ENCODE measurements at regions not wholly inside any gene's neighbourhood (a gene's known extent, or its start where the extent isn't known, plus 50 kb on each side); places are given as distances from the start of the nearest gene placed in this dataset.

- Histone ChIP-seq H3K9me3 (no peaks in the 10 kb centered on the region), H3K4me1 (no peaks in the 10 kb centered on the region), H3K27ac (no peak overlapping the region), H3K4me3 (no peak overlapping the region), H3K4me2 (no peak overlapping the region)
- TF ChIP-seq RCOR1 (IDR thresholded peaks at IDR 0.05; ENCODE audit: low read depth, low read length), result no peak
- no peak for TF ChIP-seq NR3C1 (IDR thresholded peaks at IDR 0.05)
- no peak for TF ChIP-seq CBX2 (IDR thresholded peaks at IDR 0.05; ENCODE audit: borderline replicate concordance, low read depth)
- no peak for TF ChIP-seq USF2 (IDR thresholded peaks at IDR 0.05)
- no peak for TF ChIP-seq ZSCAN20 (CRISPR knock-in tag; IDR thresholded peaks at IDR 0.05)
- TF ChIP-seq TFCP2L1 (CRISPR knock-in tag; IDR thresholded peaks at IDR 0.05), result no peak
- no peak for TF ChIP-seq ATOH8 (CRISPR knock-in tag; IDR thresholded peaks at IDR 0.05; ENCODE audit: low read depth)
- TF ChIP-seq RAD21 (conservative IDR thresholded peaks at IDR 0.05 in 1 of 2, IDR thresholded peaks at IDR 0.05 in 1 of 2), result no peak
- no peak for TF ChIP-seq ZC3H11A (IDR thresholded peaks at IDR 0.05)
- no peak for TF ChIP-seq HOXB13 (CRISPR knock-in tag; IDR thresholded peaks at IDR 0.05; ENCODE audit: low read depth)
- TF ChIP-seq NFE2L2 (conservative IDR thresholded peaks at IDR 0.05; ENCODE audit: low read length), result no peak
- no peak for TF ChIP-seq SREBF2 (IDR thresholded peaks at IDR 0.05)
- no peak for TF ChIP-seq ESRRA (IDR thresholded peaks at IDR 0.05; ENCODE audit: borderline replicate concordance, low read length)
- no peak for TF ChIP-seq CHD4 (IDR thresholded peaks at IDR 0.05; ENCODE audit: borderline replicate concordance)
- TF ChIP-seq TP53 (CRISPR knock-in tag; IDR thresholded peaks at IDR 0.05), result no peak
- TF ChIP-seq KDM5A (IDR thresholded peaks at IDR 0.05), result no peak
- ATAC-seq (no peak), FAIRE-seq (no peak), DNase-seq (ENCODE audit: low read depth in 1 of 2, low spot score in 1 of 2) (no peak)
- CTCF ChIA-PET, result no interaction called here
- WGBS (ENCODE audit: missing lambda C conversion rate), result 6% methylated on average over 2 of the region's 2 CpGs
- POLR2A ChIA-PET, result no interaction called here
These were observed 107.8 kb upstream of the FOLH1 start for GRCh38 chr11:49316180-49316579.

GRCh38 chr11:49303080-49303479 is 94.7 kb upstream of the FOLH1 start:
- no peak for FAIRE-seq
- no peak for ATAC-seq
- CTCF ChIA-PET, result no interaction called here
- Histone ChIP-seq H3K27ac (no peak overlapping the region), H3K9me3 (no peaks in the 10 kb centered on the region), H3K4me2 (no peak overlapping the region), H3K4me3 (no peak overlapping the region), H3K4me1 (no peaks in the 10 kb centered on the region)
- POLR2A ChIA-PET, result no interaction called here
- no peak for DNase-seq (ENCODE audit: low read depth in 1 of 2, low spot score in 1 of 2)
- WGBS (ENCODE audit: missing lambda C conversion rate), result 4% methylated on average over 1 of the region's 1 CpG
- TF ChIP-seq HOXA7 (CRISPR knock-in tag; IDR thresholded peaks at IDR 0.05) (no peak), HEYL (CRISPR knock-in tag; IDR thresholded peaks at IDR 0.05) (no peak), ZSCAN20 (CRISPR knock-in tag; IDR thresholded peaks at IDR 0.05) (no peak), ZFP36 (IDR thresholded peaks at IDR 0.05; ENCODE audit: borderline replicate concordance, partially characterized antibody) (no peak), CTCF (IDR thresholded peaks at IDR 0.05) (no peak)

- CTCF ChIA-PET, result no interaction called here
- H3K9me3 ChIP-seq, result no peaks in the 10 kb centered on the region
- H3K4me2 ChIP-seq, result no peak overlapping the region
- H3K27ac ChIP-seq, result no peak overlapping the region
- WGBS (ENCODE audit: missing lambda C conversion rate), result 6% methylated on average over 2 of the region's 2 CpGs
- no peak for DNase-seq (ENCODE audit: low read depth in 1 of 2, low spot score in 1 of 2)
- TF ChIP-seq KDM1A (IDR thresholded peaks at IDR 0.05; ENCODE audit: low read depth) (no peak), EP300 (IDR thresholded peaks at IDR 0.05) (no peak), HMGXB4 (CRISPR knock-in tag; IDR thresholded peaks at IDR 0.05; ENCODE audit: borderline replicate concordance) (no peak), ESRRA (IDR thresholded peaks at IDR 0.05; ENCODE audit: borderline replicate concordance, low read length) (no peak), REST (IDR thresholded peaks at IDR 0.05) (no peak), SMC3 (IDR thresholded peaks at IDR 0.05) (no peak), SREBF2 (IDR thresholded peaks at IDR 0.05) (no peak), JUN (IDR thresholded peaks at IDR 0.05) (no peak), ZFP36 (IDR thresholded peaks at IDR 0.05; ENCODE audit: borderline replicate concordance, partially characterized antibody) (no peak)
- no peaks in the 10 kb centered on the region for H3K4me1 ChIP-seq
- no peak overlapping the region for H3K4me3 ChIP-seq
- ATAC-seq, result no peak
- FAIRE-seq, result no peak
- POLR2A ChIA-PET, result no interaction called here
These were observed 94.0 kb upstream of the FOLH1 start for GRCh38 chr11:49302360-49302759.
